ENCODE measurements at regions not wholly inside any gene's neighbourhood (a gene's known extent, or its start where the extent isn't known, plus 50 kb on each side); places are given as distances from the start of the nearest gene placed in this dataset.

DNA sequence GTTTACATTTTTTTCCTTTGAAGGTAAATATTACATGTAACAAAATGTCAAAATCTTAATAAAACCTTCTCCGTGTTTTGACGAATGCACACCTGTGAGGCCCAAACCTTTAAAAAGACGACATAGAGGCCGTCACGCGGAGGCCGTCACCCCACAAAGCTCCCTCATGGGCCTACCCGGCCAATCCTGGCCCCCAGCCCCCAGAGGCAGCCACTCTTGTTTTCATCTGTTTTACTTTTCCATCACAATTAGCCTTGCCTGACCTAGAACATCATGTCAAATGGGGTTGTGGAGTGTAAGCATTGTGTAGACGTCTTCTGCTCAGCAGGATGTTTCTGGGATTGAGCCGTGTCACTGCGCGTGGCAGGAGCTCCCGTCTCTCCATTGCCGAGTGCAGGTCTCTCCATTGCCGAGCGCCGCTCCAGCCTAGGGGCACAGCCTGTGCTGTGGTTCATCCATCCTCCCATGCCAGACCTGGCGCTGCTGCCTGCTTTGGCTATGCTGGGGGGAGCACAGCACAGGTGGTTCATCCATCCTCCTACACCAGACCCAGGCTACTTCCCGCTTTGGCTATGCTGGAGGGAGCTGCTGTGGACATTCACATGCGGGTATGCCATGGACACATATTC lies 52.2 kb upstream of the IRX4 start:
- Histone ChIP-seq H3K27me3 (no peaks in the 10 kb centered on the region), H3K4me1 (peaks cover 0 to 11% of the 10 kb centered on the region in 2 donors), H3K4me3 (no peak overlapping the region), H3K36me3 (no peaks in the 10 kb centered on the region), H3K9me3 (no peaks in the 10 kb centered on the region), H3K27ac (no peak overlapping the region)
- no peak for DNase-seq (ENCODE audit: low spot score)
- TF ChIP-seq, protein P1, sequence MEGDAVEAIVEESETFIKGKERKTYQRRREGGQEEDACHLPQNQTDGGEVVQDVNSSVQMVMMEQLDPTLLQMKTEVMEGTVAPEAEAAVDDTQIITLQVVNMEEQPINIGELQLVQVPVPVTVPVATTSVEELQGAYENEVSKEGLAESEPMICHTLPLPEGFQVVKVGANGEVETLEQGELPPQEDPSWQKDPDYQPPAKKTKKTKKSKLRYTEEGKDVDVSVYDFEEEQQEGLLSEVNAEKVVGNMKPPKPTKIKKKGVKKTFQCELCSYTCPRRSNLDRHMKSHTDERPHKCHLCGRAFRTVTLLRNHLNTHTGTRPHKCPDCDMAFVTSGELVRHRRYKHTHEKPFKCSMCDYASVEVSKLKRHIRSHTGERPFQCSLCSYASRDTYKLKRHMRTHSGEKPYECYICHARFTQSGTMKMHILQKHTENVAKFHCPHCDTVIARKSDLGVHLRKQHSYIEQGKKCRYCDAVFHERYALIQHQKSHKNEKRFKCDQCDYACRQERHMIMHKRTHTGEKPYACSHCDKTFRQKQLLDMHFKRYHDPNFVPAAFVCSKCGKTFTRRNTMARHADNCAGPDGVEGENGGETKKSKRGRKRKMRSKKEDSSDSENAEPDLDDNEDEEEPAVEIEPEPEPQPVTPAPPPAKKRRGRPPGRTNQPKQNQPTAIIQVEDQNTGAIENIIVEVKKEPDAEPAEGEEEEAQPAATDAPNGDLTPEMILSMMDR (IDR thresholded peaks at IDR 0.05), result no peak

DNA sequence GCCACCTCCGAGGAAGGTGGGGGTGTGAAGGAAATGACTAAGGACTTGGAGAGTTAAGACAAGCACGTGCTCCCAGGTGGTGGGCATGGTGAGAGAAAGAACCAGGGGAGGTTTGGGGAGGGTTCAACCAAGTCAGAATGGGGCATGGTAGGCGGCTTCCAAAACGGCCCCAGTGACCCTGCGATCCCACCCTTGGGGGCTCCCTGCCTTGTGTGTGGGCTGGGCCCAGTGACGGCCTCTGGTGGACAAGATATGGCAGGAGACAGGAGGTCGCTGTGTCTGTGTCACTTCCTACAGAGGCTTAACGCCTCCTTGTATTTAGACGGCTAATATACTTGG lies 51.3 kb upstream of the IRX4 start:
- TF ChIP-seq, protein P1 (IDR thresholded peaks at IDR 0.05), result no peak
- DNase-seq (ENCODE audit: low spot score), result no peak
- no peaks in the 10 kb centered on the region for H3K9me3 ChIP-seq
- H3K36me3 ChIP-seq, result no peaks in the 10 kb centered on the region
- no peak overlapping the region for H3K27ac ChIP-seq
- H3K4me3 ChIP-seq, result no peak overlapping the region
- H3K27me3 ChIP-seq, result no peaks in the 10 kb centered on the region
- H3K4me1 ChIP-seq, result peaks cover 0 to 11% of the 10 kb centered on the region in 2 donors

DNA sequence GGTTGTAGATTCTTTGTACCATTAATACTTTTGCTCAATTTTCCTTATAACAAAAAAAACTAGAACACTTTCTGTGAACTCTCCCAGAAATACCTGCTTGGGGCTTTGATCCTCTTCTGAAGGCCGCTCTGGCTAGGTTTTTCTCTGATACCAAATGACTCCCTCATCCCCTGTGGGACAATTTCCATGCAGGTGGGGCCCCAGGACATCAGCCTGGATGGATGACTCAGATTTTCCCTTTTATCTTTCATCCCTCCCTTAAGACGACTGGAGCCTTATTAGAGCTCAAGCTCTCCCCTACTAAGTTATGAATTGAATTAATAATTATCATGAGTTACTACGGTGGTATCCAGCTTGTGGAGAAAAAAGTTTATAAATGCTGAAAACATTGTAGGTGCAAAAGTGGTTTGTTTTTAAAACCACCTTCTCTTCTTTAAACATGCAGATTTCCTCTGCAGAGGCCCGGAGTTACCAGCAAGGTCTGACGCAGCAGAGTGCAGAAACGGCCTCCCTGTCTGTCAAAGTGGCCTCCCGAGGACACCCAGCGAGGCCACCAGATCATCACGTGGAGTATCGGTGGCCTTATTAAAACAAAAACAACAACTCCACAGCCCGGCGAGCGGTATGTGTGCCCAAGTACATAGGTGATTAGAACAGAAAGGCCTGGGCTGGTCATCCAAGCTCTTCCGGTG lies 50.8 kb upstream of the IRX4 start:
- no peak overlapping the region for H3K27ac ChIP-seq
- H3K9me3 ChIP-seq, result no peaks in the 10 kb centered on the region
- H3K36me3 ChIP-seq, result no peaks in the 10 kb centered on the region
- H3K4me3 ChIP-seq, result no peak overlapping the region
- peaks cover 0 to 11% of the 10 kb centered on the region in 2 donors for H3K4me1 ChIP-seq
- TF ChIP-seq, protein P1 (IDR thresholded peaks at IDR 0.05), result no peak
- DNase-seq (ENCODE audit: low spot score), result no peak
- no peaks in the 10 kb centered on the region for H3K27me3 ChIP-seq
